ENCODE measurements at regions not wholly inside any gene's neighbourhood (a gene's known extent, or its start where the extent isn't known, plus 50 kb on each side); places are given as distances from the start of the nearest gene placed in this dataset.
A peak's percentile ranks its signal among the peaks of the same experiment; 100 is the strongest.

GRCh38 chr12:28879379-28879778 lies 269.7 kb upstream of the FAR2 start:
- DNase-seq (ENCODE audit: low read depth) = no peak

GRCh38 chr12:28882444-28882843 lies 266.6 kb upstream of the FAR2 start:
- DNase-seq (ENCODE audit: low read depth) = peak; percentile 99

- peak; percentile 66 for DNase-seq (ENCODE audit: low read depth)
These were observed 265.6 kb upstream of the FAR2 start for GRCh38 chr12:28883406-28883997.

- DNase-seq (ENCODE audit: low read depth) = peak; percentile 14
These were observed 264.0 kb upstream of the FAR2 start for GRCh38 chr12:28884904-28885679.

- DNase-seq (ENCODE audit: low read depth) = no peak
These were observed 263.1 kb upstream of the FAR2 start for GRCh38 chr12:28885928-28886327.

- peak; percentile 59 for DNase-seq (ENCODE audit: low read depth)
These were observed 261.6 kb upstream of the FAR2 start for GRCh38 chr12:28887461-28887990.

GRCh38 chr12:28890664-28891063 lies 258.4 kb upstream of the FAR2 start:
- no peak for DNase-seq (ENCODE audit: low read depth)

GRCh38 chr12:28891126-28891525 lies 258.0 kb upstream of the FAR2 start:
- no peak for DNase-seq (ENCODE audit: low read depth)

- peak; percentile 67 for DNase-seq (ENCODE audit: low read depth)
These were observed 255.7 kb upstream of the FAR2 start for GRCh38 chr12:28893365-28893764.

- no peak for DNase-seq (ENCODE audit: low read depth)
These were observed 255.2 kb upstream of the FAR2 start for GRCh38 chr12:28893856-28894255.

GRCh38 chr12:28896421-28896820 lies 252.7 kb upstream of the FAR2 start:
- DNase-seq (ENCODE audit: low read depth) = no peak

- no peak for DNase-seq (ENCODE audit: low read depth)
These were observed 251.0 kb upstream of the FAR2 start for GRCh38 chr12:28898038-28898437.

GRCh38 chr12:28899951-28900350 lies 249.1 kb upstream of the FAR2 start:
- peak; percentile 84 for DNase-seq (ENCODE audit: low read depth)

- no peak for DNase-seq (ENCODE audit: low read depth)
These were observed 243.7 kb upstream of the FAR2 start for GRCh38 chr12:28905220-28905955.

GRCh38 chr12:28908646-28909045 lies 240.4 kb upstream of the FAR2 start:
- DNase-seq (ENCODE audit: low read depth) = no peak

GRCh38 chr12:28909291-28909690 lies 239.8 kb upstream of the FAR2 start:
- DNase-seq (ENCODE audit: low read depth) = no peak

- no peak for DNase-seq (ENCODE audit: low read depth)
These were observed 223.2 kb upstream of the FAR2 start for GRCh38 chr12:28925719-28926376.

- no peak for DNase-seq (ENCODE audit: low read depth)
These were observed 218.4 kb upstream of the FAR2 start for GRCh38 chr12:28930704-28931103.

- DNase-seq (ENCODE audit: low read depth) = no peak
These were observed 215.9 kb upstream of the FAR2 start for GRCh38 chr12:28933176-28933575.

GRCh38 chr12:28933864-28934527 lies 215.1 kb upstream of the FAR2 start:
- no peak for DNase-seq (ENCODE audit: low read depth)

GRCh38 chr12:28936221-28936620 lies 212.9 kb upstream of the FAR2 start:
- no peak for DNase-seq (ENCODE audit: low read depth)

- DNase-seq (ENCODE audit: low read depth) = no peak
These were observed 212.4 kb upstream of the FAR2 start for GRCh38 chr12:28936711-28937110.

All from amniotic epithelial cell (primary cell).